GM23338 (cell line): ENCODE measurements at regions not wholly inside any gene's neighbourhood (a gene's known extent, or its start where the extent isn't known, plus 50 kb on each side); places are given as distances from the start of the nearest gene placed in this dataset.

ENCODE experiments used
- ATAC-seq: fragments of 200-7000 bp; cut with Tn5 transposase; 3 replicates; pipeline ENCODE4 v1.9.1; 2020
- DNase-seq: peaks from one replicate; pipeline ENCODE4 v3.0.0-alpha.2; 2015; ENCODE audit warnings: low spot score
- H2AFZ ChIP-seq: fragments of 200-600 bp; sonication (generic); 2 replicates; pipeline ENCODE4 v1.8.0; 2016; ENCODE audit warnings: antibody characterized with exemption, mild to moderate bottlenecking, moderate library complexity
- H3F3A ChIP-seq: fragments of 200-600 bp; sonication (generic); replicated peaks from 2 replicates; pipeline ENCODE4 v1.8.0; 2017; ENCODE audit warnings: antibody characterized with exemption, mixed run types, low read depth
- H3K27ac ChIP-seq: fragments of 200-600 bp; sonication (generic); 2 replicates; pipeline ENCODE4 v1.6.1; 2016; ENCODE audit warnings: low read depth
- H3K27me3 ChIP-seq: fragments of 200-600 bp; sonication (generic); 2 replicates; pipeline ENCODE4 v1.8.0; 2016; ENCODE audit warnings: mild to moderate bottlenecking, mixed run types, moderate library complexity; ENCODE audit not compliant: insufficient read depth
- H3K36me3 ChIP-seq: fragments of 200-600 bp; sonication (generic); 2 replicates; pipeline ENCODE4 v1.8.0; 2016; ENCODE audit warnings: mild to moderate bottlenecking; ENCODE audit not compliant: insufficient read depth
- H3K4me1 ChIP-seq: fragments of 200-600 bp; sonication (generic); 2 replicates; pipeline ENCODE4 v1.8.0; 2016; ENCODE audit warnings: mild to moderate bottlenecking, moderate library complexity; ENCODE audit not compliant: insufficient read depth
- H3K4me2 ChIP-seq: fragments of 200-600 bp; sonication (generic); 2 replicates; pipeline ENCODE4 v1.7.1; 2017; ENCODE audit warnings: mixed run types
- H3K4me3 ChIP-seq: fragments of 200-600 bp; sonication (generic); 2 replicates; pipeline ENCODE4 v1.6.1; 2016; ENCODE audit warnings: mixed run types
- H3K79me2 ChIP-seq: fragments of 200-600 bp; sonication (generic); replicated peaks from 2 replicates; pipeline ENCODE4 v1.8.0; 2017; ENCODE audit warnings: mild to moderate bottlenecking; ENCODE audit not compliant: insufficient read depth
- H3K9me2 ChIP-seq: fragments of 200-600 bp; sonication (generic); 2 replicates; pipeline ENCODE4 v1.8.0; 2017; ENCODE audit not compliant: insufficient read depth
- H4K20me1 ChIP-seq: fragments of 200-600 bp; sonication (generic); replicated peaks from 2 replicates; pipeline ENCODE4 v1.8.0; 2017; ENCODE audit warnings: mild to moderate bottlenecking; ENCODE audit not compliant: insufficient read depth
- H3K27ac Mint-ChIP-seq: 2 replicates; pipeline ENCODE4 v1.8.0; 2020; ENCODE audit warnings: inconsistent platforms, mild to moderate bottlenecking, moderate library complexity, mixed read lengths
- H3K27me3 Mint-ChIP-seq: 3 replicates; pipeline ENCODE4 v1.8.0; 2022; ENCODE audit warnings: low read depth, mild to moderate bottlenecking, moderate library complexity, mixed read lengths, inconsistent platforms; ENCODE audit not compliant: insufficient read depth, poor library complexity
- H3K36me3 Mint-ChIP-seq: 3 replicates; pipeline ENCODE4 v1.8.0; 2021; ENCODE audit warnings: low read depth, mild to moderate bottlenecking, inconsistent platforms, moderate library complexity, mixed read lengths
- H3K4me1 Mint-ChIP-seq: 3 replicates; pipeline ENCODE4 v1.8.0; 2020; ENCODE audit warnings: mild to moderate bottlenecking, inconsistent platforms, mixed read lengths
- H3K4me3 Mint-ChIP-seq: 3 replicates; pipeline ENCODE4 v1.8.0; 2021; ENCODE audit warnings: moderate library complexity, mild to moderate bottlenecking, inconsistent platforms, mixed read lengths
- H3K9me3 Mint-ChIP-seq: 3 replicates; pipeline ENCODE4 v1.8.0; 2020; ENCODE audit warnings: moderate library complexity, mild to moderate bottlenecking, inconsistent platforms, mixed read lengths
- CREB1 ChIP-seq: fragments of 250-450 bp; sonication (Bioruptor Pico); IDR thresholded peaks from 2 replicates; pipeline ENCODE4 v1.5.0; 2020; ENCODE audit warnings: low read depth, mild to moderate bottlenecking, moderate library complexity
- EZH2 ChIP-seq: fragments of 200-600 bp; sonication (generic); IDR thresholded peaks from one replicate; pipeline ENCODE4 v1.8.0; 2017; ENCODE audit warnings: antibody characterized with exemption, mild to moderate bottlenecking, low read depth; ENCODE audit not compliant: unreplicated experiment
- EZH2phosphoT487 ChIP-seq: fragments of 200-600 bp; sonication (generic); IDR thresholded peaks from one replicate; pipeline ENCODE4 v1.8.1; 2018; ENCODE audit warnings: antibody characterized with exemption; ENCODE audit not compliant: unreplicated experiment
- JUNB ChIP-seq: IDR thresholded peaks from one replicate; pipeline ENCODE4 v1.6.1; 2016; ENCODE audit warnings: antibody characterized with exemption; ENCODE audit not compliant: unreplicated experiment
- NANOG ChIP-seq: IDR thresholded peaks from 2 replicates; pipeline ENCODE4 v1.6.1; 2016; ENCODE audit warnings: antibody characterized with exemption, borderline replicate concordance
- POLR2AphosphoS5 ChIP-seq: IDR thresholded peaks from 2 replicates; pipeline ENCODE4 v1.6.1; 2016; ENCODE audit warnings: antibody characterized with exemption, low read depth
- STAT1 ChIP-seq: IDR thresholded peaks from one replicate; pipeline ENCODE4 v1.6.1; 2016; ENCODE audit warnings: antibody characterized with exemption; ENCODE audit not compliant: unreplicated experiment
- ZNF114 ChIP-seq: fragments of 250-450 bp; sonication (Bioruptor Pico); IDR thresholded peaks from 2 replicates; pipeline ENCODE4 v1.5.0; 2020; ENCODE audit warnings: mild to moderate bottlenecking, moderate library complexity
- ZNF331 ChIP-seq: fragments of 250-450 bp; sonication (Bioruptor Pico); IDR thresholded peaks from 2 replicates; pipeline ENCODE4 v1.5.0; 2020; ENCODE audit warnings: low read depth, mild to moderate bottlenecking, moderate library complexity
- TF ChIP-seq, protein P1 (sequence below): IDR thresholded peaks from 2 replicates; pipeline ENCODE4 v1.6.1; 2016; ENCODE audit warnings: antibody characterized with exemption
- TF ChIP-seq, protein P2 (sequence below): fragments of 250-450 bp; sonication (Bioruptor Pico); IDR thresholded peaks from 2 replicates; pipeline ENCODE4 v1.5.0; 2020; ENCODE audit warnings: mild to moderate bottlenecking, moderate library complexity
- TF ChIP-seq, protein P3 (sequence below): IDR thresholded peaks from one replicate; pipeline ENCODE4 v1.6.1; 2018; ENCODE audit warnings: antibody characterized with exemption; ENCODE audit not compliant: unreplicated experiment

DNA sequence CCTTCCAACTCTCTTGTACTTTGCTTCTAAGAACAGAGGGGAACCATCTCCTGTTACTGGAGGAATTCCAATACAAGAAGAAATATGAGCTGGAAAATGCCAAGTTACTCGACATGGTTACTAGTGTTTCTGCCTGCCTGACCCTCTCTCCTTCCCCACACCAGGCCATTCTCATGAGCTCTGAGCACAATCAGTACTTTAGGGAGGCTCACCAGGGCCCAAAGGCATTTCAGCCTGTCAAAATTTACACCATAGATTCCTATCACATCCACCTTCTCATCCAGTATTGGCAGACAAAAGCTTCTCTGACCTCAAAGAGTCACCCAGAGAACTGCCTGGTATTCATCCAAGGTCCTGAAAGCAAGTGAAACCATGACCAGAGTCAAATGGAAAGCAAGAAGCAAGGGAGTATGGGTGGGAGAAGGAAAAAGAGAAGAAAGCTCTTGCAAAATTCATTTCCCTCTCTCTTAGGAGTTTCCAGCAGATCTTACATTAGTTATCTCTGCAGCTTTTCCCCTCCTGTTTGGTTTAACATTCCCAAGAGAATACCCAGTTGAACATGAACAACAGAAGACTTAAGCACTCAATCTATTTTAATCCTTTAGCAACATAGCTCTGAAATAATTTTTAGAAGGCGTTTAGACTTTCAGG is 58.7 kb upstream of the NCAM1 start:
- no peaks in the 10 kb centered on the region for H3K9me2 ChIP-seq
- H3F3A ChIP-seq: no peaks in the 10 kb centered on the region
- no peak overlapping the region for H3K4me2 ChIP-seq
- no peaks in the 10 kb centered on the region for H3K79me2 ChIP-seq
- H3K27ac ChIP-seq: no peak overlapping the region
- Mint-ChIP-seq H3K36me3 (no peaks in the 10 kb centered on the region), H3K4me1 (no peaks in the 10 kb centered on the region), H3K27me3 (no peaks in the 10 kb centered on the region), H3K9me3 (0 out of 3 replicates have a peak, but pooled peaks cover 3% of the 10 kb centered on the region), H3K27ac (no peak overlapping the region), H3K4me3 (no peak overlapping the region)
- H3K36me3 ChIP-seq: no peaks in the 10 kb centered on the region
- no peaks in the 10 kb centered on the region for H3K4me1 ChIP-seq
- ATAC-seq: no peak
- H4K20me1 ChIP-seq: no peaks in the 10 kb centered on the region
- no peak for TF ChIP-seq EZH2phosphoT487
- TF ChIP-seq STAT1: no peak
- no peaks in the 10 kb centered on the region for H3K27me3 ChIP-seq
- H2AFZ ChIP-seq: no peak overlapping the region
- no peak for DNase-seq
- no peak overlapping the region for H3K4me3 ChIP-seq

DNA sequence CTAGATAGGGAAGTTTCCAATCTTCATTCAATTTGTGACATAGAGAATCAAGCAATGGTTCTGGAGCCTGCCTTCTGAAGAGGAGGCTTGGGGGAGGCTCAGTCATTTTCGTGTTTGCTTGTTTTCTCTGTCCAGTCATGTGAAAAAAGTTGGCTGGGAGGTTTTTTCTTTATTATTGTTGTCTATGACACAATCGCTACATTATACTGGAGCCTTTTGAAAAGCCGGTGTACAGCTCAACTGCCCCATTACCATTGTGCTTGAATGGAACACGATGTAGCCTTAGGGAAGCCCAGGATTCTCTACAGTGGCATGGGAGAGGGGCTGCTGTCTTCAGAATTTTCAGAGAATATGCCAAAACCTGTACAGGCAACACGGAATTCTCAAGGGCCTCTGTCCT is 57.9 kb upstream of the NCAM1 start:
- Mint-ChIP-seq H3K27me3 (peaks cover 2% of the 10 kb centered on the region), H3K36me3 (no peaks in the 10 kb centered on the region), H3K9me3 (0 out of 3 replicates have a peak, but pooled peaks cover 3% of the 10 kb centered on the region), H3K4me3 (no peak overlapping the region), H3K4me1 (no peaks in the 10 kb centered on the region), H3K27ac (no peak overlapping the region)
- Histone ChIP-seq H4K20me1 (no peaks in the 10 kb centered on the region), H3K4me3 (no peak overlapping the region), H3K9me2 (no peaks in the 10 kb centered on the region), H3K79me2 (no peaks in the 10 kb centered on the region), H3K36me3 (no peaks in the 10 kb centered on the region), H3K27me3 (no peaks in the 10 kb centered on the region), H3K4me1 (no peaks in the 10 kb centered on the region), H3K4me2 (no peak overlapping the region), H3K27ac (no peak overlapping the region), H2AFZ (no peak overlapping the region), H3F3A (no peaks in the 10 kb centered on the region)
- ATAC-seq (no peak), DNase-seq (no peak)
- TF ChIP-seq NANOG (no peak), JUNB (no peak), EZH2 (no peak), ZNF331 (CRISPR knock-in tag) (no peak), CREB1 (CRISPR knock-in tag) (no peak), EZH2phosphoT487 (no peak), POLR2AphosphoS5 (no peak), ZNF114 (CRISPR knock-in tag) (no peak), STAT1 (no peak)
- TF ChIP-seq, protein P1, sequence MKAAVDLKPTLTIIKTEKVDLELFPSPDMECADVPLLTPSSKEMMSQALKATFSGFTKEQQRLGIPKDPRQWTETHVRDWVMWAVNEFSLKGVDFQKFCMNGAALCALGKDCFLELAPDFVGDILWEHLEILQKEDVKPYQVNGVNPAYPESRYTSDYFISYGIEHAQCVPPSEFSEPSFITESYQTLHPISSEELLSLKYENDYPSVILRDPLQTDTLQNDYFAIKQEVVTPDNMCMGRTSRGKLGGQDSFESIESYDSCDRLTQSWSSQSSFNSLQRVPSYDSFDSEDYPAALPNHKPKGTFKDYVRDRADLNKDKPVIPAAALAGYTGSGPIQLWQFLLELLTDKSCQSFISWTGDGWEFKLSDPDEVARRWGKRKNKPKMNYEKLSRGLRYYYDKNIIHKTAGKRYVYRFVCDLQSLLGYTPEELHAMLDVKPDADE: no peak
- TF ChIP-seq, protein P2, sequence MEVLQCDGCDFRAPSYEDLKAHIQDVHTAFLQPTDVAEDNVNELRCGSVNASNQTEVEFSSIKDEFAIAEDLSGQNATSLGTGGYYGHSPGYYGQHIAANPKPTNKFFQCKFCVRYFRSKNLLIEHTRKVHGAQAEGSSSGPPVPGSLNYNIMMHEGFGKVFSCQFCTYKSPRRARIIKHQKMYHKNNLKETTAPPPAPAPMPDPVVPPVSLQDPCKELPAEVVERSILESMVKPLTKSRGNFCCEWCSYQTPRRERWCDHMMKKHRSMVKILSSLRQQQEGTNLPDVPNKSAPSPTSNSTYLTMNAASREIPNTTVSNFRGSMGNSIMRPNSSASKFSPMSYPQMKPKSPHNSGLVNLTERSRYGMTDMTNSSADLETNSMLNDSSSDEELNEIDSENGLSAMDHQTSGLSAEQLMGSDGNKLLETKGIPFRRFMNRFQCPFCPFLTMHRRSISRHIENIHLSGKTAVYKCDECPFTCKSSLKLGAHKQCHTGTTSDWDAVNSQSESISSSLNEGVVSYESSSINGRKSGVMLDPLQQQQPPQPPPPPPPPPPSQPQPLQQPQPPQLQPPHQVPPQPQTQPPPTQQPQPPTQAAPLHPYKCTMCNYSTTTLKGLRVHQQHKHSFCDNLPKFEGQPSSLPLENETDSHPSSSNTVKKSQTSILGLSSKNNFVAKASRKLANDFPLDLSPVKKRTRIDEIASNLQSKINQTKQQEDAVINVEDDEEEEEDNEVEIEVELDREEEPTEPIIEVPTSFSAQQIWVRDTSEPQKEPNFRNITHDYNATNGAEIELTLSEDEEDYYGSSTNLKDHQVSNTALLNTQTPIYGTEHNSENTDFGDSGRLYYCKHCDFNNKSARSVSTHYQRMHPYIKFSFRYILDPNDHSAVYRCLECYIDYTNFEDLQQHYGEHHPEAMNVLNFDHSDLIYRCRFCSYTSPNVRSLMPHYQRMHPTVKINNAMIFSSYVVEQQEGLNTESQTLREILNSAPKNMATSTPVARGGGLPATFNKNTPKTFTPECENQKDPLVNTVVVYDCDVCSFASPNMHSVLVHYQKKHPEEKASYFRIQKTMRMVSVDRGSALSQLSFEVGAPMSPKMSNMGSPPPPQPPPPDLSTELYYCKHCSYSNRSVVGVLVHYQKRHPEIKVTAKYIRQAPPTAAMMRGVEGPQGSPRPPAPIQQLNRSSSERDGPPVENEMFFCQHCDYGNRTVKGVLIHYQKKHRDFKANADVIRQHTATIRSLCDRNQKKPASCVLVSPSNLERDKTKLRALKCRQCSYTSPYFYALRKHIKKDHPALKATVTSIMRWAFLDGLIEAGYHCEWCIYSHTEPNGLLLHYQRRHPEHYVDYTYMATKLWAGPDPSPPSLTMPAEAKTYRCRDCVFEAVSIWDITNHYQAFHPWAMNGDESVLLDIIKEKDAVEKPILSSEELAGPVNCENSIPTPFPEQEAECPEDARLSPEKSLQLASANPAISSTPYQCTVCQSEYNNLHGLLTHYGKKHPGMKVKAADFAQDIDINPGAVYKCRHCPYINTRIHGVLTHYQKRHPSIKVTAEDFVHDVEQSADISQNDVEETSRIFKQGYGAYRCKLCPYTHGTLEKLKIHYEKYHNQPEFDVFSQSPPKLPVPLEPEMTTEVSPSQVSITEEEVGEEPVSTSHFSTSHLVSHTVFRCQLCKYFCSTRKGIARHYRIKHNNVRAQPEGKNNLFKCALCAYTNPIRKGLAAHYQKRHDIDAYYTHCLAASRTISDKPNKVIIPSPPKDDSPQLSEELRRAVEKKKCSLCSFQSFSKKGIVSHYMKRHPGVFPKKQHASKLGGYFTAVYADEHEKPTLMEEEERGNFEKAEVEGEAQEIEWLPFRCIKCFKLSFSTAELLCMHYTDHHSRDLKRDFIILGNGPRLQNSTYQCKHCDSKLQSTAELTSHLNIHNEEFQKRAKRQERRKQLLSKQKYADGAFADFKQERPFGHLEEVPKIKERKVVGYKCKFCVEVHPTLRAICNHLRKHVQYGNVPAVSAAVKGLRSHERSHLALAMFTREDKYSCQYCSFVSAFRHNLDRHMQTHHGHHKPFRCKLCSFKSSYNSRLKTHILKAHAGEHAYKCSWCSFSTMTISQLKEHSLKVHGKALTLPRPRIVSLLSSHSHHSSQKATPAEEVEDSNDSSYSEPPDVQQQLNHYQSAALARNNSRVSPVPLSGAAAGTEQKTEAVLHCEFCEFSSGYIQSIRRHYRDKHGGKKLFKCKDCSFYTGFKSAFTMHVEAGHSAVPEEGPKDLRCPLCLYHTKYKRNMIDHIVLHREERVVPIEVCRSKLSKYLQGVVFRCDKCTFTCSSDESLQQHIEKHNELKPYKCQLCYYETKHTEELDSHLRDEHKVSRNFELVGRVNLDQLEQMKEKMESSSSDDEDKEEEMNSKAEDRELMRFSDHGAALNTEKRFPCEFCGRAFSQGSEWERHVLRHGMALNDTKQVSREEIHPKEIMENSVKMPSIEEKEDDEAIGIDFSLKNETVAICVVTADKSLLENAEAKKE: no peak
- TF ChIP-seq, protein P3, sequence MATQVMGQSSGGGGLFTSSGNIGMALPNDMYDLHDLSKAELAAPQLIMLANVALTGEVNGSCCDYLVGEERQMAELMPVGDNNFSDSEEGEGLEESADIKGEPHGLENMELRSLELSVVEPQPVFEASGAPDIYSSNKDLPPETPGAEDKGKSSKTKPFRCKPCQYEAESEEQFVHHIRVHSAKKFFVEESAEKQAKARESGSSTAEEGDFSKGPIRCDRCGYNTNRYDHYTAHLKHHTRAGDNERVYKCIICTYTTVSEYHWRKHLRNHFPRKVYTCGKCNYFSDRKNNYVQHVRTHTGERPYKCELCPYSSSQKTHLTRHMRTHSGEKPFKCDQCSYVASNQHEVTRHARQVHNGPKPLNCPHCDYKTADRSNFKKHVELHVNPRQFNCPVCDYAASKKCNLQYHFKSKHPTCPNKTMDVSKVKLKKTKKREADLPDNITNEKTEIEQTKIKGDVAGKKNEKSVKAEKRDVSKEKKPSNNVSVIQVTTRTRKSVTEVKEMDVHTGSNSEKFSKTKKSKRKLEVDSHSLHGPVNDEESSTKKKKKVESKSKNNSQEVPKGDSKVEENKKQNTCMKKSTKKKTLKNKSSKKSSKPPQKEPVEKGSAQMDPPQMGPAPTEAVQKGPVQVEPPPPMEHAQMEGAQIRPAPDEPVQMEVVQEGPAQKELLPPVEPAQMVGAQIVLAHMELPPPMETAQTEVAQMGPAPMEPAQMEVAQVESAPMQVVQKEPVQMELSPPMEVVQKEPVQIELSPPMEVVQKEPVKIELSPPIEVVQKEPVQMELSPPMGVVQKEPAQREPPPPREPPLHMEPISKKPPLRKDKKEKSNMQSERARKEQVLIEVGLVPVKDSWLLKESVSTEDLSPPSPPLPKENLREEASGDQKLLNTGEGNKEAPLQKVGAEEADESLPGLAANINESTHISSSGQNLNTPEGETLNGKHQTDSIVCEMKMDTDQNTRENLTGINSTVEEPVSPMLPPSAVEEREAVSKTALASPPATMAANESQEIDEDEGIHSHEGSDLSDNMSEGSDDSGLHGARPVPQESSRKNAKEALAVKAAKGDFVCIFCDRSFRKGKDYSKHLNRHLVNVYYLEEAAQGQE: no peak
